ENCODE measurements at regions not wholly inside any gene's neighbourhood (a gene's known extent, or its start where the extent isn't known, plus 50 kb on each side); places are given as distances from the start of the nearest gene placed in this dataset.

- H3K4ac ChIP-seq (ENCODE audit: low read depth, low read length), result peak overlapping the region; percentile 7; the same call in 1 of the 2 replicates
- H4K20me1 ChIP-seq (ENCODE audit: insufficient read depth, low read length), result no peaks in the 10 kb centered on the region
- no peaks in the 10 kb centered on the region for H3K9me3 ChIP-seq (ENCODE audit: control insufficient read depth, insufficient read depth, low read length)
- H3K56ac ChIP-seq (ENCODE audit: extremely low read depth, insufficient read depth, low read length), result no peak overlapping the region
- H3K23ac ChIP-seq (ENCODE audit: low read depth, low read length), result no peak overlapping the region
- TF ChIP-seq CEBPB (IDR thresholded peaks at IDR 0.05; ENCODE audit: low read depth, low read length), result peak; percentile 35; the same call in 1 of the 2 replicates
- no peak for TF ChIP-seq FOS (IDR thresholded peaks at IDR 0.05; ENCODE audit: low read depth, low read length)
- TF ChIP-seq BHLHE40 (IDR thresholded peaks at IDR 0.05; ENCODE audit: low read depth, low read length), result peak; percentile 46; the same call in 1 of the 2 replicates
- ChIA-PET CTCF (no interaction called here), POLR2A (ENCODE audit: unreplicated experiment) (no interaction called here)
- no peak overlapping the region for H3K4me3 ChIP-seq (ENCODE audit: insufficient read depth, low read depth, low read length)
- no peak overlapping the region for H2BK15ac ChIP-seq (ENCODE audit: low read depth, low read length)
- H3K9me1 ChIP-seq (ENCODE audit: insufficient read depth, low read length), result peaks cover 14% of the 10 kb centered on the region
- no peaks in the 10 kb centered on the region for H3K27me3 ChIP-seq (ENCODE audit: control insufficient read depth, insufficient read depth, low read length)
- no TSS peak for BruUV-seq (replicated peaks)
- ATAC-seq (ENCODE audit: low read depth) (peak; percentile 82), DNase-seq (peak; percentile 72)
- WGBS, 2 experiments (ENCODE audit: extremely low coverage in 2 of 2, insufficient read length in 1 of 2), result no CpG with 5 or more reads among the region's 2 CpGs
- peak overlapping the region; percentile 57; the same call in 1 of the 2 replicates for H3K4me2 ChIP-seq (ENCODE audit: low read depth, low read length)
- H2AK5ac ChIP-seq (ENCODE audit: low read depth, low read length), result no peak overlapping the region
- H2BK5ac ChIP-seq (ENCODE audit: low read depth, low read length, poor library complexity, severe bottlenecking), result peak overlapping the region; percentile 2
- no peak overlapping the region for H2AK9ac ChIP-seq (replicated peaks; ENCODE audit: low read depth, low read length, poor library complexity)
- no peak overlapping the region for H3K27ac ChIP-seq (ENCODE audit: insufficient read depth, low read length)
- H3K4me1 ChIP-seq (ENCODE audit: control insufficient read depth, insufficient read depth, low read length), result peaks cover 13% of the 10 kb centered on the region
- no peak overlapping the region for H4K91ac ChIP-seq (ENCODE audit: insufficient read depth, low read depth, low read length)
- peak overlapping the region in 1 of 2 experiments; percentile 23; a peak in 1 of 4 replicates for H4K8ac ChIP-seq (ENCODE audit: low read depth in 2 of 2, low read length in 2 of 2)
- H2BK20ac ChIP-seq (ENCODE audit: low read depth, low read length), result peak overlapping the region; percentile 44; the same call in 1 of the 2 replicates
- H3K14ac ChIP-seq (replicated peaks; ENCODE audit: low read depth, low read length), result 0 out of 2 replicates have a peak overlapping the region, but pooled peaks have one; percentile 0
- intact Hi-C loops (cut with micrococcal nuclease), result no loop called here
- in situ Hi-C loops (cut with MboI; ENCODE audit: low sequenced_read_pairs), result no loop called here
- H3K18ac ChIP-seq (ENCODE audit: low read depth, low read length), result peak overlapping the region; percentile 46; the same call in 1 of the 2 replicates
- dilution Hi-C loops (cut with HindIII; ENCODE audit: low sequenced_read_pairs, unreplicated experiment), result no loop called here
- H2AFZ ChIP-seq (replicated peaks; ENCODE audit: low read length, poor library complexity), result no peak overlapping the region
- H3K9ac ChIP-seq (ENCODE audit: low read depth, low read length), result no peak overlapping the region
- no peak overlapping the region for H4K5ac ChIP-seq (ENCODE audit: low read depth, low read length)
- H3K36me3 ChIP-seq (ENCODE audit: control insufficient read depth, insufficient read depth, low read length), result no peaks in the 10 kb centered on the region
- H2BK120ac ChIP-seq (ENCODE audit: low read depth, low read length), result peak overlapping the region; percentile 50; the same call in 1 of the 2 replicates
- no peaks in the 10 kb centered on the region for H3K79me1 ChIP-seq (ENCODE audit: low read depth in 1 of 2, low read length in 2 of 2)
Observed at GRCh38 chr13:34358811-34359513, 541.0 kb downstream of the RFC3 start.

All from IMR-90 (cell line).